HepG2 (cell line): ENCODE measurements at regions not wholly inside any gene's neighbourhood (a gene's known extent, or its start where the extent isn't known, plus 50 kb on each side); places are given as distances from the start of the nearest gene placed in this dataset.

Source experiments
- ATAC-seq: fragments of 200-7000 bp; cut with Tn5 transposase; 3 replicates; pipeline ENCODE4 v1.9.1; 2020; ENCODE audit warnings: mild to moderate bottlenecking, moderate library complexity
- BruUV-seq: library from RNA; stranded (reverse); fragments of 400-500 nt; replicated peaks from 2 replicates; lab custom pipeline; 2021; lab: Mats Ljungman, UMichigan
- CTCF ChIA-PET: fragments of 300-600 bp; formaldehyde crosslinking; extraction: SDS; loops from one replicate; lab custom pipeline; 2021; ENCODE audit warnings: low total read pairs, inconsistent platforms, low intra/inter-chr PET ratio; lab: Yijun Ruan, JAX
- POLR2A ChIA-PET: fragments of 350-600 bp; sonication (Branson Sonifier 250); formaldehyde crosslinking; loops from one replicate; lab custom pipeline; 2020; ENCODE audit warnings: antibody characterized with exemption, inconsistent platforms; lab: Yijun Ruan, JAX
- DNase-seq: peaks from one replicate; pipeline ENCODE4 v3.0.0-alpha.2; 2015; ENCODE audit warnings: low spot score
- FAIRE-seq: peaks from 3 replicates; lab custom pipeline; 2011; peaks lifted over from hg19 to GRCh38; lab: Jason Lieb, UNC
- H2AFZ ChIP-seq: one replicate; pipeline ENCODE4 v1.6.1; 2011; ENCODE audit warnings: low read length, inconsistent platforms
- H3K27ac ChIP-seq: fragments of 300-600 bp; 3 replicates; pipeline ENCODE4 v1.8.0; 2011; ENCODE audit warnings: mixed run types, mild to moderate bottlenecking, mixed read lengths, low read length, inconsistent platforms; ENCODE audit not compliant: insufficient read depth; ENCODE audit errors: extremely low read length
- H3K27me3 ChIP-seq, 2 experiments: fragments of 200-600 bp in 1 of 2; 2 replicates in 1 of 2; 3 replicates in 1 of 2; pipeline versions ENCODE4 v1.6.0 to v1.8.0; 2011; ENCODE audit warnings: low read length in 2 of 2, mild to moderate bottlenecking in 2 of 2, moderate library complexity in 2 of 2, inconsistent platforms in 1 of 2; ENCODE audit not compliant: insufficient read depth in 2 of 2, control insufficient read depth in 1 of 2
- H3K36me3 ChIP-seq, 2 experiments: fragments of 200-600 bp in 1 of 2; replicated peaks in 1 of 2; 2 replicates in 1 of 2; 3 replicates in 1 of 2; pipeline versions ENCODE4 v1.5.1 to v1.8.0; 2011; ENCODE audit warnings: low read length in 2 of 2, inconsistent platforms in 1 of 2; ENCODE audit not compliant: insufficient read depth in 2 of 2, control insufficient read depth in 1 of 2
- H3K4me1 ChIP-seq: 2 replicates; pipeline ENCODE4 v1.5.1; 2012; ENCODE audit warnings: low read length, inconsistent platforms; ENCODE audit not compliant: insufficient read depth
- H3K4me2 ChIP-seq: 2 replicates; pipeline ENCODE4 v1.6.0; 2011; ENCODE audit warnings: low read depth, low read length, inconsistent platforms
- H3K4me3 ChIP-seq, 3 experiments: fragments of 200-600 bp in 1 of 3; sonication (generic), shearing (Covaris generic) in 1 of 3; replicated peaks in 1 of 3; 2 replicates each; pipeline ENCODE4 v1.5.1; 2011 to 2016; ENCODE audit warnings: low read length in 3 of 3, inconsistent platforms in 2 of 3, low read depth in 2 of 3, mild to moderate bottlenecking in 2 of 3, control low read depth in 1 of 3, mixed read lengths in 1 of 3; ENCODE audit not compliant: insufficient read depth in 1 of 3
- H3K79me2 ChIP-seq: one replicate; pipeline ENCODE4 v1.6.1; 2011; ENCODE audit warnings: low read length, inconsistent platforms; ENCODE audit not compliant: insufficient read depth
- H3K9ac ChIP-seq: 2 replicates; pipeline ENCODE4 v1.6.0; 2011; ENCODE audit warnings: mild to moderate bottlenecking, low read depth, low read length, inconsistent platforms; ENCODE audit not compliant: insufficient read depth
- H3K9me3 ChIP-seq: 2 replicates; pipeline ENCODE4 v1.5.1; 2012; ENCODE audit warnings: mild to moderate bottlenecking, low read length
- H4K20me1 ChIP-seq: 2 replicates; pipeline ENCODE4 v1.6.0; 2011; ENCODE audit warnings: inconsistent platforms, mild to moderate bottlenecking, low read length, moderate library complexity; ENCODE audit not compliant: insufficient read depth
- CEBPB ChIP-seq: IDR thresholded peaks from 2 replicates; pipeline ENCODE4 v1.6.1; 2011; ENCODE audit warnings: low read depth, low read length, improper control_type of control experiment, borderline replicate concordance
- CEBPG ChIP-seq: IDR thresholded peaks from 2 replicates; pipeline ENCODE4 v1.6.1; 2016
- NCOA2 ChIP-seq: sonication (generic); formaldehyde crosslinking; IDR thresholded peaks from 2 replicates; pipeline ENCODE4 v1.8.0; 2022; ENCODE audit warnings: inconsistent platforms
- SOX13 ChIP-seq, 3 experiments: fragments of 450-650 bp in 1 of 3; sonication (generic) in 1 of 3; formaldehyde crosslinking in 1 of 3; IDR thresholded peaks in 2 of 3; conservative IDR thresholded peaks in 1 of 3; 2 replicates each; pipeline versions ENCODE4 v1.5.0 to v1.6.1; 2016 to 2020; ENCODE audit warnings: antibody characterized with exemption in 1 of 3, mild to moderate bottlenecking in 1 of 3, missing compliant biosample characterization in 1 of 3, missing genetic modification reagents in 1 of 3, moderate library complexity in 1 of 3
- ZFP82 ChIP-seq: sonication (generic); formaldehyde crosslinking; IDR thresholded peaks from 2 replicates; pipeline ENCODE4 v1.5.1; 2020; ENCODE audit warnings: mild to moderate bottlenecking, missing genetic modification reagents, borderline replicate concordance
- ZNF281 ChIP-seq: sonication (generic); formaldehyde crosslinking; IDR thresholded peaks from 2 replicates; pipeline ENCODE4 v1.4.0; 2020; ENCODE audit warnings: missing genetic modification reagents, borderline replicate concordance
- ZNF644 ChIP-seq: IDR thresholded peaks from 2 replicates; pipeline ENCODE4 v1.6.1; 2016; ENCODE audit warnings: low read depth
- ZNF709 ChIP-seq: sonication (generic); formaldehyde crosslinking; IDR thresholded peaks from 2 replicates; pipeline ENCODE4 v1.5.0; 2020; ENCODE audit warnings: mild to moderate bottlenecking, missing genetic modification reagents
- WGBS: methylation state at CpG from one replicate; pipeline ENCODE4 v1.1.6; 2017; ENCODE audit warnings: low lambda C conversion rate; 5-methylcytosine and 5-hydroxymethylcytosine counted together
- in situ Hi-C: cut with HindIII; loops from 2 replicates; pipeline ENCODE4 v1.10.0; 2017; ENCODE audit warnings: low pct_unique_long_range_greater_than_20kb; ENCODE audit not compliant: extremely low pct_ligation_motif_present
- intact Hi-C: fragments of 100-400 bp; cut with micrococcal nuclease; formaldehyde crosslinking; loops from one replicate; pipeline ENCODE4 v1.10.0; 2022; ENCODE audit not compliant: unreplicated experiment

- Histone ChIP-seq H3K4me2 (no peak overlapping the region), H3K79me2 (no peaks in the 10 kb centered on the region), H3K27me3 (no peaks in the 10 kb centered on the region; a peak in 1 of 5 replicates), H4K20me1 (no peaks in the 10 kb centered on the region), H3K9ac (no peak overlapping the region), H3K9me3 (no peaks in the 10 kb centered on the region), H3K4me3 (no peak overlapping the region), H3K36me3 (no peaks in the 10 kb centered on the region), H3K27ac (no peak overlapping the region), H2AFZ (no peak overlapping the region), H3K4me1 (peaks cover 57% of the 10 kb centered on the region)
- no peak for FAIRE-seq
- 97% methylated on average over 1 of the region's 1 CpG for WGBS
- in situ Hi-C loops: no loop called here
- CTCF ChIA-PET: no interaction called here
- no peak for ATAC-seq
- DNase-seq: no peak
- POLR2A ChIA-PET: no interaction called here
- intact Hi-C loops: no loop called here
- BruUV-seq: no TSS peak
- TF ChIP-seq ZFP82 (CRISPR knock-in tag) (no peak), SOX13 (IDR thresholded peaks at IDR 0.05) (no peak), SOX13 (CRISPR knock-in tag; conservative IDR thresholded peaks at IDR 0.05 in 1 of 2, IDR thresholded peaks at IDR 0.05 in 1 of 2) (0 out of 4 replicates have a peak, but pooled peaks of 1 of the 2 experiments have one; percentile 9), CEBPB (peak; percentile 40; the same call in 1 of the 2 replicates), ZNF644 (CRISPR knock-in tag) (0 out of 2 replicates have a peak, but pooled peaks have one; percentile 34), CEBPG (CRISPR knock-in tag) (peak; percentile 23; the same call in 1 of the 2 replicates), ZNF709 (CRISPR knock-in tag) (no peak), ZNF281 (CRISPR knock-in tag) (peak; percentile 55; the same call in 1 of the 2 replicates), NCOA2 (no peak)
Observed at GRCh38 chr12:94062194-94062593, 86.2 kb upstream of the PLXNC1 start.
